GM21619 (cell line): ENCODE measurements at regions not wholly inside any gene's neighbourhood (a gene's known extent, or its start where the extent isn't known, plus 50 kb on each side); places are given as distances from the start of the nearest gene placed in this dataset.

Experiments used
- ATAC-seq: cut with Tn5 transposase; IDR thresholded peaks from one replicate; pipeline ENCODE4 v1.9.1; 2021; ENCODE audit not compliant: unreplicated experiment

GRCh38 chr3:69579306-69580041, 159.8 kb upstream of the MITF start:
- no peak for ATAC-seq

- no peak for ATAC-seq
Measured at GRCh38 chr3:69569520-69569919, 169.7 kb upstream of the MITF start.

GRCh38 chr3:69568951-69569350, 170.3 kb upstream of the MITF start:
- ATAC-seq: no peak

- no peak for ATAC-seq
Measured at GRCh38 chr3:69568458-69568857, 170.8 kb upstream of the MITF start.

GRCh38 chr3:69567710-69568052, 171.6 kb upstream of the MITF start:
- no peak for ATAC-seq

- ATAC-seq: no peak
Measured at GRCh38 chr3:69567023-69567709, 172.1 kb upstream of the MITF start.

- ATAC-seq: no peak
Measured at GRCh38 chr3:69566275-69566674, 173.0 kb upstream of the MITF start.

GRCh38 chr3:69565316-69565715, 173.9 kb upstream of the MITF start:
- ATAC-seq: no peak

GRCh38 chr3:69563981-69564380, 175.3 kb upstream of the MITF start:
- ATAC-seq: no peak

GRCh38 chr3:69563151-69563550, 176.1 kb upstream of the MITF start:
- ATAC-seq: no peak

GRCh38 chr3:69562020-69562419, 176.1 kb upstream of the FRMD4B start:
- ATAC-seq: no peak

GRCh38 chr3:69560818-69561217, 174.9 kb upstream of the FRMD4B start:
- ATAC-seq: no peak

- no peak for ATAC-seq
Measured at GRCh38 chr3:69560116-69560515, 174.2 kb upstream of the FRMD4B start.

GRCh38 chr3:69558912-69559311, 173.0 kb upstream of the FRMD4B start:
- no peak for ATAC-seq

GRCh38 chr3:69554576-69554975, 168.7 kb upstream of the FRMD4B start:
- ATAC-seq: no peak

- ATAC-seq: no peak
Measured at GRCh38 chr3:69553888-69554287, 168.0 kb upstream of the FRMD4B start.

- no peak for ATAC-seq
Measured at GRCh38 chr3:69547461-69547880, 161.6 kb upstream of the FRMD4B start.

GRCh38 chr3:69542805-69543429, 157.0 kb upstream of the FRMD4B start:
- ATAC-seq: no peak

GRCh38 chr3:69542089-69542804, 156.4 kb upstream of the FRMD4B start:
- ATAC-seq: no peak

GRCh38 chr3:69541711-69542088, 155.8 kb upstream of the FRMD4B start:
- no peak for ATAC-seq

GRCh38 chr3:69540706-69541581, 155.1 kb upstream of the FRMD4B start:
- no peak for ATAC-seq
